IPS DF 19.7 (cell line): ENCODE measurements at regions not wholly inside any gene's neighbourhood (a gene's known extent, or its start where the extent isn't known, plus 50 kb on each side); places are given as distances from the start of the nearest gene placed in this dataset.
"Not testable (repeated sequence)": the region's sequence is repeated elsewhere in the genome, so short reads cannot be mapped to it uniquely, and the experiment has no call there.

ENCODE experiments used
- DNase-seq: peaks from one replicate; pipeline ENCODE4 v3.0.0-alpha.2; 2013; ENCODE audit warnings: low read depth, low spot score

- no peak for DNase-seq
Observed at GRCh38 chr1:207243442-207244408, 77.8 kb upstream of the CD55 start.

- DNase-seq = no peak
Observed at GRCh38 chr1:207244409-207244801, 77.1 kb upstream of the CD55 start.

- DNase-seq = no peak
Observed at GRCh38 chr1:207245124-207245523, 76.4 kb upstream of the CD55 start.

DNA sequence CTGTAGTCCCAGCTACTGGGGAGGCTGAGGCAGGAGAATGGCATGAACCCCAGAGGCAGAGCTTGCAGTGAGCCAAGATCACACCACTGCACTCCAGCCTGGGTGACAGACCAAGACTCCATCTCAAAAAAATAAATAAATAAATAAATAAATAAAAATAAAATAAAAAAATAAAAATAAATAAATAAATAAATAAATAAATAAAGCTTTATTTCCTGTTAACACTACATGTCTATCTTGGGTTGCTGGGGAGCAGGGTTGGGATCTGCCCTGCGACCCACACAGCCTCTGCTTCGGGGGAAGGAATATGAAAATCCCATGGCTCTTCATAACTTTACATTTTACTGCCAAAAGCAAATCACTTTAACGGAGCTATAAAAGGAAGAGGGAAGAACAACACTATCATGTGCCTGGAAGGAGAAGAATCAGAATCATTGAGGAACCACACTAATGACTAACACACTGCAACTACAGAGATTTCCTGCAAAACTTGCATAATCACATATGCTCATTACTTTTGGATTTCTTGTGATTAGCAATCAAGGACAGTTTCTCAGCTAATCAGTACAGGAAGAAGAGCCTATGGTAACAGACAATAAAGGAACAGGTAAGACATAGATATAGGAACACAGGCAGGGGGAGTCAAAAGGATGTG is 72.8 kb upstream of the CD55 start:
- no peak for DNase-seq

DNA sequence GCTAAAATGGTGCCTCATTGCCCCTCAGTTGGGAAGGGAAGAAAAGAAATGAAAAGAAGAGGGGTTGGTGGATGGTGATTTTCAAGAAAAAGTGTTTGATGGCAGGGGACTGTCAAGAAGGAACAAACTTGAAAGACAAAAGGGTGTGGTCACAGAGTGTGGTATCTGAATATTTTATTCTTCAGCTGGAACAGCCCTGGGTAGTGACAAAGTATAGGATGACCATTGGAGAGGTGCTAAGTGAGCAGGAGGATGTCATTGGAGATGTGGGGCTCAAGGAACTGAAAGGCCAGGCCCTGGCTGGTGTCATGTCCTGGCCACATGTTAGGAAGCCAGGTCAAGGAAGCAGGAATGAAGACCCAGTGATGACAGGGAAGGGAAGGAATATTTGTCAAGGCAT is 71.0 kb upstream of the CD55 start:
- DNase-seq = no peak

- DNase-seq = no peak
Observed at GRCh38 chr1:207251066-207251465, 70.4 kb upstream of the CD55 start.

DNA sequence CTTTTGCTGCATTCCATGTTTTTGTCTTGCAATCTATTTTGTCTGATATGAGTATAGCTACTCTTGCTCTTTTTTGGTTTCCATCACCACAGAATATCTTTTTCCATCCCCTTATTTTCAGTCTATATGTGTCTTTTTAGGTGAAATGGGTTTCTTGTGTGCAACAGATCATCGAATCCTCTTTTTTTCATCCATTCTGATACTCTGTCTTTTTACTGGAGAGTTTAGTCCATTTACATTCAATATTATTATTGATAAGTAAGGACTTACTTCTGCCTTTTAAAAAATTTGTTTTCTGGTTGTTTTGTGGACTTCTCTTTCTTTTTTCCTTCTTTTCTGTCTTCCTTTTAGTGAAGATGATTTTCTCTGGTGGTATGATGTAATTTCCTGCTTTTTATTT is 64.6 kb upstream of the CD55 start:
- no peak for DNase-seq

GRCh38 chr1:207259391-207259790 is 62.1 kb upstream of the CD55 start:
- DNase-seq = peak; percentile 30

GRCh38 chr1:207261971-207262370 is 59.5 kb upstream of the CD55 start:
- no peak for DNase-seq

GRCh38 chr1:207262891-207263290 is 58.6 kb upstream of the CD55 start:
- DNase-seq = not testable (repeated sequence)

DNA sequence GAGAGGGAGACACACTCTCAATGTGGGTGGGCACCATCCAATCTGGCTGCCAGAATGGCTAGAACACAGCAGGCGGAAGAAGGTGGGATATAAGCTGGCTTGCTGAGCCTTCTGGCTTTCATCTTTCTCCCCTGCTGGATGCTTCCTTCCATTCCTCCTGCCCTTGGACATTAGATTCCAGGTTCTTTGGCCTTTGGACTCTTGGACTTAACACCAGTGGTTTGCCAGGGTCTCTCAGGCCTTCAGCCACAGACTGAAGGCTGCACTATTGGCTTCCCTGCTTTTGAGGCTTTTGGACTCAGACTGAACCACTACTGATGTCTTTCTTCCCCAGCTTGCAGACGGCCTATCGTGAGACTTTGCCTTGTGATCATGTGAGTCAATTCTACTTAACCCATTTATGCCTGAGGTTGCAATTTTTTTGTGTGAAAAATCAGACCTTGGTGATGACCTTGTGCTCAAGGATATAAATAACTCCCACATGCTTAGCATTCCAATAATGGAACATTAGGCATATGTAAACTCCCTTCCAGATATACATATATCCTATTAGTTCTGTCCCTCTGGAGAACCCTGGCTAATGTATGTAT is 56.7 kb upstream of the CD55 start:
- no peak for DNase-seq

DNA sequence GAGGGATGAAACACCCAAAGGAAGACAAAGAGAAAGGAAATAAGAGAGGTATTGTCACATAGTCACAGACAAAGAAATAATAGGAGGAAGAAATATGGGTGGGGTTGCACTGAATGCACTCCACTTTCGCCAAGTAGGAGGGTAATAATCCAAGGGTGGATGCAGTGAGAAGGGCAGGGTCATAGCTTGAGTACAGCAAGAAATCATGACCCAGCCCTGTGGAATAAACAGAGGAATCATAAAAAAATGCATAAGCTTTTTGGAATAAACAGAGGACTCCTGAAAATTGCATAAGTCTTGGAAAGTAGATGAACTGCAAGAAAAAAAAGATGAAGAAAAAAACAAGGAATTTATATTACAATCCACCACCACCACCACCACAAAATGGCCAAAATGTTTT is 53.1 kb upstream of the CD55 start:
- no peak for DNase-seq

GRCh38 chr1:207268753-207269511 is 52.5 kb upstream of the CD55 start:
- DNase-seq = no peak
